ENCODE measurements at regions not wholly inside any gene's neighbourhood (a gene's known extent, or its start where the extent isn't known, plus 50 kb on each side); places are given as distances from the start of the nearest gene placed in this dataset.

DNA sequence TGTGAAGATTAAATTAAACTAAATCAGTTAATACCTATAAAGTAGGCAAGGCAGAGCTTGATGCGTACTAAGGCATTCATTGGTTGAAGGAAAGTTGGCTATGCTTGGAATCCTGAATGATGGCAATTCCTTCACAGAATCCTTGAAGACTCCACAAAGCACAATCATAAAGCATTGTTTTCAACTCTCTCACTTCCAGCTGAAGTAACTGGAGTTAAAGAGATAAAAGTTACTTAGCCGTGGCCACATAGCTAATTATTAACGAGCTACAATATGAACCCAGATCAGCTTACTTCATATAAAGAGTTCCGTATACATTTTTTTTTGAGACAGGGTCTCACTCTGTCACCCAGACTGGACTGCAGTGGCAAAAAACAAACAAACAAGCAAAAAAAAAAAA lies 483.9 kb upstream of the DDX18 start:
- TF ChIP-seq POLR2A (IDR thresholded peaks at IDR 0.05; ENCODE audit: low read depth, low read length) (no peak), MAZ (IDR thresholded peaks at IDR 0.05; ENCODE audit: borderline replicate concordance, low read depth, low read length) (no peak), CTCF (conservative IDR thresholded peaks at IDR 0.05; ENCODE audit: low read depth, low read length) (no peak), RAD21 (IDR thresholded peaks at IDR 0.05; ENCODE audit: low read length) (no peak)
- TF ChIP-seq, protein P1, sequence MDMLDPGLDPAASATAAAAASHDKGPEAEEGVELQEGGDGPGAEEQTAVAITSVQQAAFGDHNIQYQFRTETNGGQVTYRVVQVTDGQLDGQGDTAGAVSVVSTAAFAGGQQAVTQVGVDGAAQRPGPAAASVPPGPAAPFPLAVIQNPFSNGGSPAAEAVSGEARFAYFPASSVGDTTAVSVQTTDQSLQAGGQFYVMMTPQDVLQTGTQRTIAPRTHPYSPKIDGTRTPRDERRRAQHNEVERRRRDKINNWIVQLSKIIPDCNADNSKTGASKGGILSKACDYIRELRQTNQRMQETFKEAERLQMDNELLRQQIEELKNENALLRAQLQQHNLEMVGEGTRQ (IDR thresholded peaks at IDR 0.05; ENCODE audit: low read depth, low read length) = no peak
